K562 (cell line): ENCODE measurements at regions not wholly inside any gene's neighbourhood (a gene's known extent, or its start where the extent isn't known, plus 50 kb on each side); places are given as distances from the start of the nearest gene placed in this dataset.

ENCODE experiments used
- ATAC-seq: fragments of 200-7000 bp; cut with Tn5 transposase; 3 replicates; pipeline ENCODE4 v1.9.1; 2020; ENCODE audit warnings: moderate library complexity
- BruUV-seq: library from RNA; stranded (reverse); fragments of 400-500 nt; replicated peaks from 2 replicates; lab custom pipeline; 2021; lab: Mats Ljungman, UMichigan
- CTCF ChIA-PET: fragments of 300-600 bp; formaldehyde crosslinking; extraction: SDS; loops from one replicate; lab custom pipeline; 2021; ENCODE audit warnings: low intra/inter-chr PET ratio; lab: Yijun Ruan, JAX
- POLR2A ChIA-PET: fragments of 300-600, 350-650 bp; sonication (Branson Sonifier 250); formaldehyde crosslinking; extraction: SDS; loops from one replicate; lab custom pipeline; 2021; ENCODE audit warnings: antibody characterized with exemption, inconsistent platforms; lab: Yijun Ruan, JAX
- DNase-seq, 4 experiments: peaks; one replicate each; pipeline versions ENCODE4 v3.0.0 to v3.0.0-alpha.2; 2011 to 2018; ENCODE audit warnings: low spot score in 3 of 4, mixed read lengths in 3 of 4; ENCODE audit errors: extremely low read depth in 1 of 4
- FAIRE-seq: peaks from 2 replicates; lab custom pipeline; 2011; peaks lifted over from hg19 to GRCh38; lab: Jason Lieb, UNC
- H2AFZ ChIP-seq: 2 replicates; pipeline ENCODE4 v1.6.0; 2011; ENCODE audit warnings: low read depth, low read length, control low read depth, inconsistent platforms
- H3K27ac ChIP-seq: fragments of 200-600 bp; 3 replicates; pipeline ENCODE4 v1.8.0; 2011; ENCODE audit warnings: low read depth, mild to moderate bottlenecking, control low read depth, inconsistent platforms, low read length, moderate library complexity, mixed read lengths; ENCODE audit errors: extremely low read depth
- H3K27me3 ChIP-seq, 2 experiments: fragments of 300-600 bp in 1 of 2; 2 replicates in 1 of 2; 3 replicates in 1 of 2; pipeline versions ENCODE4 v1.6.0 to v1.8.0; 2011; ENCODE audit warnings: inconsistent platforms in 2 of 2, low read length in 2 of 2, mild to moderate bottlenecking in 1 of 2, mixed read lengths in 1 of 2, moderate library complexity in 1 of 2; ENCODE audit not compliant: control insufficient read depth in 2 of 2, insufficient read depth in 2 of 2
- H3K36me3 ChIP-seq: fragments of 300-600 bp; 3 replicates; pipeline ENCODE4 v1.8.0; 2011; ENCODE audit warnings: mild to moderate bottlenecking, low read length, inconsistent platforms; ENCODE audit not compliant: control insufficient read depth, insufficient read depth
- H3K4me1 ChIP-seq, 2 experiments: fragments of 200-600 bp in 1 of 2; replicated peaks in 1 of 2; 2 replicates in 1 of 2; 3 replicates in 1 of 2; pipeline versions ENCODE4 v1.5.1 to v1.8.0; 2011; ENCODE audit warnings: inconsistent platforms in 2 of 2, low read length in 2 of 2, mild to moderate bottlenecking in 1 of 2, mixed read lengths in 1 of 2, moderate library complexity in 1 of 2; ENCODE audit not compliant: control insufficient read depth in 2 of 2, insufficient read depth in 2 of 2
- H3K4me2 ChIP-seq: 2 replicates; pipeline ENCODE4 v1.6.1; 2011; ENCODE audit warnings: low read length, control low read depth, inconsistent platforms, mixed read lengths; ENCODE audit not compliant: insufficient read depth
- H3K4me3 ChIP-seq: fragments of 200-600 bp; sonication (generic), shearing (Covaris generic); 2 replicates; pipeline ENCODE4 v1.5.1; 2016; ENCODE audit warnings: control low read depth, inconsistent platforms
- H3K79me2 ChIP-seq: fragments of 200-600 bp; 3 replicates; pipeline ENCODE4 v1.8.0; 2011; ENCODE audit warnings: low read length, inconsistent platforms; ENCODE audit not compliant: control insufficient read depth, insufficient read depth
- H3K9ac ChIP-seq, 2 experiments: 2 replicates each; pipeline versions ENCODE4 v1.6.0 to v1.6.1; 2011; ENCODE audit warnings: low read depth in 2 of 2, low read length in 2 of 2, control low read depth in 1 of 2, inconsistent platforms in 1 of 2, mild to moderate bottlenecking in 1 of 2, mixed read lengths in 1 of 2; ENCODE audit not compliant: insufficient read depth in 1 of 2
- H3K9me1 ChIP-seq: one replicate; pipeline ENCODE4 v1.6.0; 2011; ENCODE audit warnings: inconsistent platforms, mild to moderate bottlenecking, low read length, moderate library complexity; ENCODE audit not compliant: control insufficient read depth, insufficient read depth
- H3K9me3 ChIP-seq: replicated peaks from 2 replicates; pipeline ENCODE4 v1.5.1; 2011; ENCODE audit warnings: low read depth, low read length, inconsistent platforms; ENCODE audit not compliant: control insufficient read depth, insufficient read depth
- H4K20me1 ChIP-seq: replicated peaks from 2 replicates; pipeline ENCODE4 v1.6.1; 2011; ENCODE audit warnings: low read length, inconsistent platforms, mixed read lengths; ENCODE audit not compliant: control insufficient read depth, insufficient read depth
- FOS ChIP-seq: IDR thresholded peaks from 3 replicates; pipeline ENCODE4 v1.6.1; 2011; ENCODE audit not compliant: insufficient read length; ENCODE audit errors: extremely low read depth
- GABPA ChIP-seq: fragments of 200-800 bp; sonication (Bioruptor generic); conservative IDR thresholded peaks from 2 replicates; pipeline ENCODE4 v1.6.1; 2016; ENCODE audit warnings: low read depth, missing genetic modification characterization, missing compliant biosample characterization
- KAT7 ChIP-seq: sonication (generic); formaldehyde crosslinking; IDR thresholded peaks from 2 replicates; pipeline ENCODE4 v1.8.0; 2022; ENCODE audit warnings: missing genetic modification reagents, mild to moderate bottlenecking, borderline replicate concordance
- POLR2B ChIP-seq: fragments of 450-650 bp; IDR thresholded peaks from 2 replicates; pipeline ENCODE4 v1.6.1; 2018; ENCODE audit warnings: low read depth; ENCODE audit not compliant: partially characterized antibody
- RBBP5 ChIP-seq: fragments of 200-600 bp; sonication (generic); IDR thresholded peaks from 2 replicates; pipeline ENCODE4 v1.6.1; 2012; ENCODE audit warnings: borderline replicate concordance, mild to moderate bottlenecking, low read length, control low read depth, inconsistent platforms; ENCODE audit not compliant: insufficient read depth, poor library complexity, severe bottlenecking
- SMAD1 ChIP-seq: fragments of 150-350 bp; IDR thresholded peaks from 2 replicates; pipeline ENCODE4 v1.6.1; 2014; ENCODE audit warnings: low read length, low read depth; ENCODE audit not compliant: partially characterized antibody
- SRSF3 ChIP-seq: fragments of 200-400 bp; formaldehyde crosslinking; IDR thresholded peaks from 2 replicates; pipeline ENCODE4 v1.6.1; 2016; ENCODE audit warnings: mild to moderate bottlenecking, low read length, moderate library complexity; ENCODE audit not compliant: insufficient read depth
- TEAD2 ChIP-seq: fragments of 450-650 bp; IDR thresholded peaks from 2 replicates; pipeline ENCODE4 v1.6.1; 2016; ENCODE audit warnings: missing genetic modification characterization, control low read depth, missing compliant biosample characterization
- TOE1 ChIP-seq, 2 experiments: fragments of 450-650 bp in 1 of 2; sonication (generic) in 1 of 2; formaldehyde crosslinking in 1 of 2; IDR thresholded peaks; 2 replicates each; pipeline versions ENCODE4 v1.7.1 to v1.8.0; 2016 to 2022; ENCODE audit warnings: borderline replicate concordance in 2 of 2, mild to moderate bottlenecking in 2 of 2, antibody characterized with exemption in 1 of 2, inconsistent platforms in 1 of 2, low read depth in 1 of 2, missing genetic modification reagents in 1 of 2, moderate library complexity in 1 of 2
- ZNF79 ChIP-seq: fragments of 250-450 bp; sonication (Bioruptor Pico); IDR thresholded peaks from 2 replicates; pipeline ENCODE4 v1.4.0; 2020; ENCODE audit warnings: low read depth, mild to moderate bottlenecking, moderate library complexity
- WGBS: fragments of 100-300 bp; shearing (Covaris generic); methylation state at CpG from one replicate; pipeline ENCODE4 v1.1.6; 2016; ENCODE audit warnings: low coverage, mixed read lengths; ENCODE audit not compliant: insufficient coverage; ENCODE audit errors: missing lambda C conversion rate; 5-methylcytosine and 5-hydroxymethylcytosine counted together
- in situ Hi-C: fragments of 300-500 bp; cut with MboI; formaldehyde crosslinking; loops from 4 replicates; pipeline ENCODE4 v1.15.0; 2018; ENCODE audit warnings: inconsistent platforms, mixed read lengths
- intact Hi-C: fragments of 100-400 bp; cut with micrococcal nuclease; formaldehyde crosslinking; loops from 2 replicates; pipeline ENCODE4 v1.14.2; 2022

GRCh38 chr4:178255172-178255571 lies 812.9 kb upstream of the AGA start:
- no TSS peak for BruUV-seq
- DNase-seq = no peak
- WGBS = 8% methylated on average over 1 of the region's 1 CpG
- no peak overlapping the region for H3K27ac ChIP-seq
- no peaks in the 10 kb centered on the region for H3K27me3 ChIP-seq
- CTCF ChIA-PET = no interaction called here
- intact Hi-C loops (no loop called here), in situ Hi-C loops (no loop called here)
- H3K4me3 ChIP-seq = no peak overlapping the region
- no peaks in the 10 kb centered on the region for H3K79me2 ChIP-seq
- no peak for FAIRE-seq
- POLR2A ChIA-PET = no interaction called here
- no peak overlapping the region for H2AFZ ChIP-seq
- H3K9me1 ChIP-seq = no peaks in the 10 kb centered on the region
- no peaks in the 10 kb centered on the region for H3K9me3 ChIP-seq
- no peaks in the 10 kb centered on the region for H3K4me1 ChIP-seq
- ATAC-seq = no peak
- no peaks in the 10 kb centered on the region for H4K20me1 ChIP-seq
- H3K9ac ChIP-seq = no peak overlapping the region
- no peaks in the 10 kb centered on the region for H3K36me3 ChIP-seq
- TF ChIP-seq SMAD1 (no peak), FOS (no peak), TEAD2 (no peak), KAT7 (CRISPR knock-in tag) (no peak), TOE1 (IDR thresholded peaks at IDR 0.05; ENCODE audit: borderline replicate concordance) (no peak), TOE1 (CRISPR knock-in tag; IDR thresholded peaks at IDR 0.05; ENCODE audit: borderline replicate concordance, low read depth) (no peak), ZNF79 (CRISPR knock-in tag) (no peak), SRSF3 (no peak), RBBP5 (no peak), GABPA (no peak), POLR2B (no peak)
- H3K4me2 ChIP-seq = no peak overlapping the region
